Activated gamma-delta T cell treated with anti-CD3 and anti-CD28 coated beads, Interleukin-2, amount 50 U/mL, for 16 hours (primary cell): ENCODE measurements at regions not wholly inside any gene's neighbourhood (a gene's known extent, or its start where the extent isn't known, plus 50 kb on each side); places are given as distances from the start of the nearest gene placed in this dataset.
"Not testable (repeated sequence)": the region's sequence is repeated elsewhere in the genome, so short reads cannot be mapped to it uniquely, and the experiment has no call there.

ENCODE experiments used
- DNase-seq: peaks from one replicate; pipeline ENCODE4 v3.0.0-alpha.2; 2020; ENCODE audit warnings: low read depth

- DNase-seq: not testable (repeated sequence)
These were observed 243.3 kb upstream of the MKLN1 start for GRCh38 chr7:131084336-131084735.

GRCh38 chr7:131087756-131088658, 239.7 kb upstream of the MKLN1 start:
- DNase-seq: no peak

GRCh38 chr7:131090188-131090587, 237.5 kb upstream of the MKLN1 start:
- DNase-seq: no peak

GRCh38 chr7:131090886-131091692, 236.6 kb upstream of the MKLN1 start:
- DNase-seq: no peak

- DNase-seq: no peak
These were observed 233.0 kb upstream of the MKLN1 start for GRCh38 chr7:131094685-131095084.

GRCh38 chr7:131095346-131095745, 232.3 kb upstream of the MKLN1 start:
- DNase-seq: no peak

- no peak for DNase-seq
These were observed 231.3 kb upstream of the MKLN1 start for GRCh38 chr7:131096267-131096927.

- DNase-seq: no peak
These were observed 229.9 kb upstream of the MKLN1 start for GRCh38 chr7:131097662-131098376.

GRCh38 chr7:131098527-131098926, 229.1 kb upstream of the MKLN1 start:
- DNase-seq: no peak

- no peak for DNase-seq
These were observed 227.2 kb upstream of the MKLN1 start for GRCh38 chr7:131100357-131101054.

GRCh38 chr7:131103997-131104396, 223.7 kb upstream of the MKLN1 start:
- DNase-seq: no peak

GRCh38 chr7:131104596-131105293, 222.9 kb upstream of the MKLN1 start:
- DNase-seq: no peak

- DNase-seq: no peak
These were observed 222.3 kb upstream of the MKLN1 start for GRCh38 chr7:131105294-131105798.

GRCh38 chr7:131105799-131106680, 221.6 kb upstream of the MKLN1 start:
- DNase-seq: peak; percentile 76

- DNase-seq: peak; percentile 35
These were observed 220.9 kb upstream of the MKLN1 start for GRCh38 chr7:131106681-131107336.

- DNase-seq: peak; percentile 62
These were observed 220.1 kb upstream of the MKLN1 start for GRCh38 chr7:131107337-131108211.

GRCh38 chr7:131108212-131108940, 219.3 kb upstream of the MKLN1 start:
- peak; percentile 24 for DNase-seq
